B cell (primary cell): ENCODE measurements at regions not wholly inside any gene's neighbourhood (a gene's known extent, or its start where the extent isn't known, plus 50 kb on each side); places are given as distances from the start of the nearest gene placed in this dataset.

Experiments used
- EZH2 ChIP-seq: IDR thresholded peaks from 2 replicates; pipeline ENCODE4 v1.6.1; 2012; ENCODE audit warnings: borderline replicate concordance, low read depth, mild to moderate bottlenecking, moderate library complexity, low read length; ENCODE audit not compliant: insufficient read depth, poor library complexity, severe bottlenecking
- TF ChIP-seq, protein P1 (sequence below): fragments of 200-600 bp; IDR thresholded peaks from one replicate; pipeline ENCODE4 v1.8.0; 2022; ENCODE audit warnings: antibody characterized with exemption, mild to moderate bottlenecking

DNA sequence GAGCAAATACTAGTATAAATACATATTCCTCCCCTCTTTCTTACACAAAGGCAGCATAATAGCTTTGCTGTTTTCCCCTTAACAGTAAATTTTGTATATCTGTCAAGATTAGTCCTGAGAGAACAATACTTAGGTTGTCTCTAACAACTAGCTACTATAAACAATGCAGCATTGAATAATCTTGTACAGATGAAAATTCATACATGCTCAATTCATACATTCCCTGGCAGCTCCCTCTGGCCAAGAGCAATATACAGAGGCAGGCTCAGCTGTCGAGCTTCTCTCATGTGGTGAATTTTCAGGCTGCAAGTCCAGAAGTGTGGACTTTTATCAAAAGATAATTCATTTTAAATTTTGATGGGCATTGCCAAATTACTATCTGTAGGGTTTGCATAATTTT lies 81.2 kb upstream of the PTH start:
- TF ChIP-seq, protein P1, sequence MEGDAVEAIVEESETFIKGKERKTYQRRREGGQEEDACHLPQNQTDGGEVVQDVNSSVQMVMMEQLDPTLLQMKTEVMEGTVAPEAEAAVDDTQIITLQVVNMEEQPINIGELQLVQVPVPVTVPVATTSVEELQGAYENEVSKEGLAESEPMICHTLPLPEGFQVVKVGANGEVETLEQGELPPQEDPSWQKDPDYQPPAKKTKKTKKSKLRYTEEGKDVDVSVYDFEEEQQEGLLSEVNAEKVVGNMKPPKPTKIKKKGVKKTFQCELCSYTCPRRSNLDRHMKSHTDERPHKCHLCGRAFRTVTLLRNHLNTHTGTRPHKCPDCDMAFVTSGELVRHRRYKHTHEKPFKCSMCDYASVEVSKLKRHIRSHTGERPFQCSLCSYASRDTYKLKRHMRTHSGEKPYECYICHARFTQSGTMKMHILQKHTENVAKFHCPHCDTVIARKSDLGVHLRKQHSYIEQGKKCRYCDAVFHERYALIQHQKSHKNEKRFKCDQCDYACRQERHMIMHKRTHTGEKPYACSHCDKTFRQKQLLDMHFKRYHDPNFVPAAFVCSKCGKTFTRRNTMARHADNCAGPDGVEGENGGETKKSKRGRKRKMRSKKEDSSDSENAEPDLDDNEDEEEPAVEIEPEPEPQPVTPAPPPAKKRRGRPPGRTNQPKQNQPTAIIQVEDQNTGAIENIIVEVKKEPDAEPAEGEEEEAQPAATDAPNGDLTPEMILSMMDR, result no peak
- no peak for TF ChIP-seq EZH2
